ENCODE measurements at regions not wholly inside any gene's neighbourhood (a gene's known extent, or its start where the extent isn't known, plus 50 kb on each side); places are given as distances from the start of the nearest gene placed in this dataset.

DNA sequence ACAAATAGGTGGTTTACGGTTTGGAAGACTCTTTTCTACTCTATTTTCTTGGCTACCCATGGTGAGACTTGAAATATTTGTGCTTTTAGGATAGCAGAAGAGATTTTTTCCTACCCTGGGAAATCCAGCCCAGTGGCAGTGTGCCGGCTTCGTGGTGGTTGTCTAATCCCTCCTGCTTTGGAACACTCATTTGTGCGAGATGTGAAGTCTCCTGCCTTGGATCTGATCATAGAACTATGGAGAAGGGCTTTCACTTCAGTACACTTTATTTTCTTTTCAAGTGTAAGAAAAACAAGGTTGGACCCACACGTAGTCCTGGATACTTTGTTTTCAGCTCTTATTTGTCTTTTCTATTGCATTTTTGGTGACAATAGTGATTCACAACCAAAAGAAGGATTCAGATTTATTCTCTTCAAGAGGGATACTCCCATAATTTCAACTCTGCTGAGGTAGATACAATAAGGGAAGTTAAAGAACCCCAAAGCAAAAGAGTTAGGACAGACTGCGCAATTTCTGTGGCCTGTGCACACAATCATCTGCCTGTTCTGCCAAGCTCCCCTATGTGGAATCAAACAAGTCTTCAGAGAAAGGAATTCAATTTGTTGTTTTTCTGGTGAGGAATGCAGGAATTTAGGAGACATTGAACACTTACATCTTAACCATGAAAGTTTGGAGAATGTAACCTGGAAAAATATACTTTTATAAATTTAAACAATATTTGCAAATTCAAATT is 413.2 kb downstream of the GJA1 start:
- no peak for TF ChIP-seq CBX5 (IDR thresholded peaks at IDR 0.05; ENCODE audit: low read depth)
- no peak for TF ChIP-seq SMARCA5 (IDR thresholded peaks at IDR 0.05)
- no peak for TF ChIP-seq NFXL1 (IDR thresholded peaks at IDR 0.05; ENCODE audit: borderline replicate concordance)

Data from GM12878 (cell line).